ENCODE measurements at regions not wholly inside any gene's neighbourhood (a gene's known extent, or its start where the extent isn't known, plus 50 kb on each side); places are given as distances from the start of the nearest gene placed in this dataset.

DNA sequence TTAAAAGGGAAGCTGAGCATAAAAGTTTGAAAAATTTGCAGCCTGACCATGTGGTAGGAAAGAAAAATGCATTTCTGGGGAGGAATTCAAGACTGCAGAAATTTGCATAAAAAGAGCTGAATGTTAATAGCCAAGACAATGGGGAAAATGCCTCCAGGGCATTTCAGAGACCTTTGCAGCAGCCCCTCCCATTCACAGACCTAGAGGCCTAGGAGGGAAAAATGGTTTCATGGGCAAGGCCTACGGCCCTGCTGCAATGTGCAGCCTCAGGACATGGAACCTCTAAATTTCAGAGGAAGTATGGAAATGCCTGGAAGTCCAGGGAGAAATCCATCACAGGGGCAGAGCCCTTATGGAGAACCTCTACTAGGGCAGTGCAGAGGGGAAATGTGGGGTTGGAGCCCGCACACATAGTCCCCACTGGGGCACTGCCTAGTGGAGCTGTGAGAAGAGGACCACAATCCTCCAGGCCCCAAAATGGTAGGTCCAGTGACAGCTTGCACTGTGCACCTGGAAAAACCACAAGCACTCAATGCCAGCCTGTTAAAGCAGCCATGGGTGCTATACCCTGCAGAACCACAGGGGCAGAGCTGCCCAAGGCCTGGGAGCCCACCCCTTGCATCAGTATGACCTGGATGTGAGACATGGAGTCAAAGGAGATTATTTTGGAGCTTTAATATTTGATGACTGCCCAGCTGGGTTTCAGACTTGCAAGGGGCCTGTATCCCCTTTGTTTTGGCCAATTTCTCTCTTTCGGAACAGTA lies 243.8 kb downstream of the DNAJB9 start:
- H3K36me3 Mint-ChIP-seq, result no peaks in the 10 kb centered on the region
- no peak overlapping the region for H3K4me3 Mint-ChIP-seq
- no peak for DNase-seq
- no peak overlapping the region for H3K27ac Mint-ChIP-seq
- no peaks in the 10 kb centered on the region for H3K4me1 Mint-ChIP-seq
- H3K27me3 Mint-ChIP-seq, result no peaks in the 10 kb centered on the region
- CTCF ChIA-PET, result no interaction called here
- H3K9me3 Mint-ChIP-seq, result no peaks in the 10 kb centered on the region

DNA sequence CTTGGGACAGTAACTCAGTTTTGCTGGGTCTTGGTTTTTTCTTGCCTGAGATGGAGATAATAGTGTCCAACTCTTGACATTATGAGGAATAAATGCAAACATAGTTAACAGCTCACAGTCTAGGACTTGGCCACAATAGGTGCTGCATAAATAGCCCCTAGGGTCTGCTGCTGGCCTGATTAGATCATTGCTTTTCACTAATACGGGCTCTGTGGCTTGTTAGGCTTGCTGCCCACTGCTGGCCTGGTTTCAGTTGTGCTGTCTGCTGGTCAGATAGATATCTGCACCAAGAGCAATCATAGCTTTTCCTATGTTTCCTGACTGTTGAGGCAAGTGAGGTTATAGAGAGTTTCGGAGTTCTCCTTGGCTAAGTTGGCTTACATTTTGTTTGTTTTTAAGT lies 246.1 kb downstream of the DNAJB9 start:
- CTCF ChIA-PET, result no interaction called here
- no peaks in the 10 kb centered on the region for H3K9me3 Mint-ChIP-seq
- no peak for DNase-seq
- H3K36me3 Mint-ChIP-seq, result no peaks in the 10 kb centered on the region
- H3K27me3 Mint-ChIP-seq, result no peaks in the 10 kb centered on the region
- no peaks in the 10 kb centered on the region for H3K4me1 Mint-ChIP-seq
- H3K4me3 Mint-ChIP-seq, result no peak overlapping the region
- H3K27ac Mint-ChIP-seq, result no peak overlapping the region

DNA sequence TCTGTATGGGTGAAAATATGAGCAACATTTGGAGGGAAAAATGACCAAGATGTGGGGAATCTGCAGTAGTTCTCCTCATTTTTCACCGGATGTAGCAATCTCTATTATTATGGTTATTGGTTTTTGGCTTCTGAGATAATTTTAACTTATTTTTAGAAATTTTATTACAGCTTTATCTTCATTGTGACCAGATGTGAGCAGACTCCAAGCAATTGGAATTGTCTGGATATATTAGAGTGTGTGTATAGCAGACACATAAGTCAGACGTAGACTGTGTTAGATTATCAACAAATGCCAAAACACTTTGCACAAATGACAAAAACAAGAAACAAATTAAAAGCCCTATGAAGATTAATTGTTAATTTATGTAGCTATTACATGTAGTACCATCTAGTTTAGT lies 249.1 kb downstream of the DNAJB9 start:
- CTCF ChIA-PET, result no interaction called here
- H3K9me3 Mint-ChIP-seq, result no peaks in the 10 kb centered on the region
- H3K4me3 Mint-ChIP-seq, result no peak overlapping the region
- no peaks in the 10 kb centered on the region for H3K4me1 Mint-ChIP-seq
- no peaks in the 10 kb centered on the region for H3K36me3 Mint-ChIP-seq
- H3K27me3 Mint-ChIP-seq, result no peaks in the 10 kb centered on the region
- DNase-seq, result no peak
- no peak overlapping the region for H3K27ac Mint-ChIP-seq

DNA sequence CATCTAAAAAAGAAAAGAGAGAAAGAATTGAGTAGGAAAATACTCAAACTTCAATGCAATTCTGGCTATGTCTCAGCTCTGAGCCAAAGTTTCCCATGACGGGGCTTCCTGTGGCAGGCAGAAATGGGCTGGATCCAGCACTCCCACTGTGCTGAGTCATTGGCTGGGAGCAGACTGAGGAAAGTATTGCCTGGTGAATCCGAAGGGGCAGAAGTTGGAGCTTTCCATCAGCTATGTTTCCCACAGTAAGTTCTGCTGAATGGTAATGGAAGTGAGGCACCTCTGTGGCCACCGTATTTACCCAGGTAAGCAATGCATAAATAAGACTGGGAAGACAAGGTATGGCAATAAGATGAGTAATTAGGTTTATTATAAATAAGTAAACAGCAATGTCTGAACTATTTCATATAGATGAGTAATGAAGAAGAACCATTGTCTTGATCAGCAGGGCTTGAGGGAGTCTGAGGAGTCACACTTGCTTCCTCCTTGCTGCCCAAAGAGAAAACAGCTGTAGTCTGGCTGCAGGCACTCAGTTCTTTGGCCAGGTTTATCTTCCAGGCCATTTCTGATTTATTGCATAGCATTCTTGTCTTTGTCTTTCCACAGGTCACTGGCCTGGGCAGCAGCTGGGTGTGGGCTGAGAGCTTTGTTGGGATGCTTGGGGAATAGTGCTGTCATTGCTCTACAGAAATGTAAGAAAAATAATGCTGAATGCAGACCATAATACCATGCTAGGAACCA lies 255.3 kb downstream of the DNAJB9 start:
- no peaks in the 10 kb centered on the region for H3K27me3 Mint-ChIP-seq
- no peak overlapping the region for H3K27ac Mint-ChIP-seq
- no peaks in the 10 kb centered on the region for H3K4me1 Mint-ChIP-seq
- no peaks in the 10 kb centered on the region for H3K36me3 Mint-ChIP-seq
- H3K4me3 Mint-ChIP-seq, result no peak overlapping the region
- H3K9me3 Mint-ChIP-seq, result no peaks in the 10 kb centered on the region
- CTCF ChIA-PET, result no interaction called here
- DNase-seq, result no peak

DNA sequence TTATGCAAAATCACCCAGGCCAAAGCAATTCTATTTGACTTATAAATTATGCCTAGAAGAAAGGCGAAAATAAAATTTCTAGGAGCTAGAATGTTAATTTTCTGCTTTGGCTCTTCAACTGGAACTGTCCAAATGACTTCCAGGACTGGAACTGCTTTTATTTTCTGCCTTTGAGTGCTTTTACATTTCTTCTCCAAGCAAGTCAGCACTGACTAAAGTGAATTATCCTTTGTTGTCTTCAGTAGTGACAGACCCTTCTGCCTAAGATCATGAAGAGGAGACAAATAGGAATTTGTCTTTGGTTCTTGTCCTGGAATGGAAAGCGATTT lies 255.9 kb downstream of the DNAJB9 start:
- Mint-ChIP-seq H3K27ac (no peak overlapping the region), H3K4me1 (no peaks in the 10 kb centered on the region), H3K36me3 (no peaks in the 10 kb centered on the region), H3K4me3 (no peak overlapping the region), H3K27me3 (no peaks in the 10 kb centered on the region), H3K9me3 (no peaks in the 10 kb centered on the region)
- no peak for DNase-seq
- CTCF ChIA-PET, result no interaction called here

DNA sequence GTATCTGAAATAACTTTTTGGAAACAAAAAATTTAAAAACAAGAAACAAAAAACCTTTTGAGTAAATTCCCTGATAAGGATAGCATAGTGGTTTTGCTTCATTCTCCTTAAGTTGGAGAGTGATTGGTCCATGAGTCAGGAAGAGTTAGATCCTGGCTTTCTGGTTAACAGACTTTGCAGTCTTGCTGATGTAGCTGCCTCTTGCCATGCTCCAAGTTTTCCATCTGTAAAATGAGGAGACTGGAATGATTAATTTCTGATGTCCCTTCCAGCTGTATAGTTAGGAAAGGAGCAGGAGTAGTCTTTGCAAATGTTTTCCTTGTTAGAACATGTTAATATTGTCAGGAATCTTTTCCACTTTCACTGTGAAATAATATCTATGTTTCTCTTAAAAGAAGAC lies 266.6 kb downstream of the DNAJB9 start:
- CTCF ChIA-PET, result no interaction called here
- Mint-ChIP-seq H3K27ac (no peak overlapping the region), H3K4me3 (no peak overlapping the region), H3K27me3 (no peaks in the 10 kb centered on the region), H3K9me3 (peaks cover 2% of the 10 kb centered on the region), H3K36me3 (no peaks in the 10 kb centered on the region), H3K4me1 (no peaks in the 10 kb centered on the region)
- DNase-seq, result no peak

DNA sequence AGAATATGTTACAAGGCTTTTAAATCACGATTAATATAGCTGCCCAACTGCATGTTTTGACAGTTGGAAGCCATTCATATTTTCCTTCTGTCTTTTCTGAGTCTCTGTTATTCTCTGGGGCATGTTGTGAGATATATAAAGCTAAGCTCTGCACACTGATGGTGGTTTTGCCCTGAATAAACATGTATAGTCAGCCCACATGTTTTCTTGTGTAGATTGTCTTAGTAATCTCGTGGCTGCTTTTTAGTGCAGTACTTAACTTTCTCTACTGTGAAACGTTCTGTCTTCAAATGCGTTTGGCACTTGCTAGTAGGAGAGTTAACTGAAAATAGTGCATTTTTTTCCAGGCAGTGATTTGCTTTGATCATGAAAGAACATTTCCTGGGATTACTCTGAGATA lies 268.5 kb downstream of the DNAJB9 start:
- Mint-ChIP-seq H3K27ac (no peak overlapping the region), H3K4me3 (no peak overlapping the region), H3K9me3 (peaks cover 2% of the 10 kb centered on the region), H3K27me3 (no peaks in the 10 kb centered on the region), H3K4me1 (no peaks in the 10 kb centered on the region), H3K36me3 (no peaks in the 10 kb centered on the region)
- CTCF ChIA-PET, result no interaction called here
- no peak for DNase-seq

DNA sequence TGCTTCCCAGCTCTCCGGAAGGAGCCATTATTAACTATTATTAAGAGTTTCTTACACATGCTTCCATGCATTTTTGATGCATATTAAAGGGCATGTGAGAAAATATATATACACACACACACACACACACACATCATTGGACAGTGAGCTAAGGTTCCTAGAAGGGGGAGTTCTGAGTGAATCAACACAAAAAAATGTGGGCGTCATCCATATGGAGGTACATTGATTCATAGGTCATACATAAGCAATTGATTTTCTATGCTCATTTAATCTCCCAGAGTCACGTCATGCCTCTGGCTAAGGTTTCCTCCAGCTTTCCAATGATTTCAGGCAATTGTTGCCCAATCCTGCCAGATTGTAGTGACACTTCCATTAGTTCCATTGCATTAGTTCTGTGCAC lies 269.4 kb downstream of the DNAJB9 start:
- no peak overlapping the region for H3K27ac Mint-ChIP-seq
- no peak overlapping the region for H3K4me3 Mint-ChIP-seq
- no peaks in the 10 kb centered on the region for H3K4me1 Mint-ChIP-seq
- no peaks in the 10 kb centered on the region for H3K36me3 Mint-ChIP-seq
- DNase-seq, result no peak
- no peaks in the 10 kb centered on the region for H3K27me3 Mint-ChIP-seq
- H3K9me3 Mint-ChIP-seq, result peaks cover 2% of the 10 kb centered on the region
- CTCF ChIA-PET, result no interaction called here

DNA sequence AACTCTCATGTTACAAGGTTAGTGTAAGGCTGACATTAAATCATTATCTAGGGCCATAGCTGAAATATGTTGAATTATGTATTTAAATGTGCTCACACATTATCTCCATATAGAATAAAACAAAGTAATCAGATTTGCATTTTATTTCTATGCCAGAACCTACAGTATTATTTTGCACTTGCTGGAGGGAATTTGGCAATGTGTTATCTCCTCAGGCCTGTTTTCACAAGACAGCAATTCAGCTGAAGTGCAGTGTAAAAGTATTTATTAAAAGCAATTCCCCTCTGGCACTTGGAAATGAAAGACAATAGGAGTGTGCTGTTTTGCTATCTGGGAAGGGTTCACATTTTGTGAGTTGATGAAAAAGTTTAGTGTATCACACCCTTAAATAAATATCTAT lies 276.3 kb downstream of the DNAJB9 start:
- Mint-ChIP-seq H3K9me3 (no peaks in the 10 kb centered on the region), H3K36me3 (no peaks in the 10 kb centered on the region), H3K4me1 (no peaks in the 10 kb centered on the region), H3K4me3 (no peak overlapping the region), H3K27ac (no peak overlapping the region), H3K27me3 (no peaks in the 10 kb centered on the region)
- CTCF ChIA-PET, result no interaction called here
- DNase-seq, result no peak

DNA sequence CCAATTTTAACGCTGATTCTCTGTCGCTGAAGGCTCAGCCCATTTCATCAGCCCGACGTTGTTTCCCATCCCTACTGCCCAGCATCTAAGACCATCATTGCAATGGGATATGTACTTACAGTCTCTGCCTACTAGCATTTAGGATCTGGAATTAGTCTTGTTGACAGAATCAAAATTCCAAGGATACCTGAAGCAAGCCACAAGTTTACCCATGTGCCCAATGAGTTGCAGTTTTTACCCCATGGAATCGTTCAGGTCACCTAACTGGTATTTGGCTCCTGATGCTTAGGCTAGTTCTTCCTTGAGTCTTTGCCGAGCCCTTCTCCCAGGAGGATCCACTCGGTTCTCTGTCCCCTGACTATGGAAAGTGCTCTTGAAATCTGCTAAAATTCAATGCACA lies 276.8 kb downstream of the DNAJB9 start:
- no peaks in the 10 kb centered on the region for H3K4me1 Mint-ChIP-seq
- no peak for DNase-seq
- CTCF ChIA-PET, result no interaction called here
- H3K4me3 Mint-ChIP-seq, result no peak overlapping the region
- no peaks in the 10 kb centered on the region for H3K36me3 Mint-ChIP-seq
- no peaks in the 10 kb centered on the region for H3K9me3 Mint-ChIP-seq
- H3K27ac Mint-ChIP-seq, result no peak overlapping the region
- no peaks in the 10 kb centered on the region for H3K27me3 Mint-ChIP-seq

DNA sequence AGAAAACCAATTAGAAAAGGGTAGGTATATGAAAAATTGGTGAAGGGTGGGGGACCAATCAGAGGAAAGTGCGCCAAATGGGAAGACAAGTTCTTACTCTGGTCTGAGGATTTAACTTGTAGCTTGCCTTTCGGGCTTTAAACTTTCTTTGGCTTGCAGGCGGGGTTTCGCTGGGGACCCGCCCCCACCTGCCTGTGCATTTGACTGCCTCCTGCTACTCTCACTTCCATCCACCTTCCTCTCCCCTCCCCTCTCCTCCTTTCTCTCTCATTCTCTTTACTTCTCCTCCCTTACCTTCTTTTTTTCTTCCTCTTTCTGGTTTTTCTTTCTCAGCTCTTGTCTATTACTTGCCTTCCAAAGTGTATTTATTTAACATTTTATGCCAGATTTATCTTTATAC lies 278.8 kb downstream of the DNAJB9 start:
- no peak overlapping the region for H3K27ac Mint-ChIP-seq
- no peaks in the 10 kb centered on the region for H3K36me3 Mint-ChIP-seq
- H3K9me3 Mint-ChIP-seq, result no peaks in the 10 kb centered on the region
- no peaks in the 10 kb centered on the region for H3K27me3 Mint-ChIP-seq
- H3K4me1 Mint-ChIP-seq, result no peaks in the 10 kb centered on the region
- CTCF ChIA-PET, result no interaction called here
- no peak overlapping the region for H3K4me3 Mint-ChIP-seq
- no peak for DNase-seq

DNA sequence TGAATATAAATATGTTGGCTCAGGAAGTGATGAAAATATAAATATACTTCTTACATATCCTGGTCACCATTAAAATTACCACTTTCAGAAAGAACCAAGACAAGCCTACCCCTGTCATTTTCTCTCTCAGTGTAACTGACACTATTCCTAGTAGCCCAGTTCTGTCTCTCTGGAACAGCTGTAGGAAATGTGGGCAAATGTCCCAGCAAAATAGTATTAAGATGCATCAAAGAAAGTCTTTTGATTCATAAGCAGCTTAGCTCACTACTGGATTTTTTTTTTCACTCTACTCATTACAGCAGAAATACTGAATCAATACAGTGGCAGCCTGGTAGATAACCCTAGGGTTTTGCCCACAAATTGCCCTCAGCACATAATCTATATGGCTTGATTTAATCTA lies 290.9 kb downstream of the DNAJB9 start:
- no peaks in the 10 kb centered on the region for H3K36me3 Mint-ChIP-seq
- no peaks in the 10 kb centered on the region for H3K4me1 Mint-ChIP-seq
- H3K27me3 Mint-ChIP-seq, result no peaks in the 10 kb centered on the region
- CTCF ChIA-PET, result no interaction called here
- DNase-seq, result no peak
- H3K9me3 Mint-ChIP-seq, result peaks cover 3% of the 10 kb centered on the region
- no peak overlapping the region for H3K27ac Mint-ChIP-seq
- no peak overlapping the region for H3K4me3 Mint-ChIP-seq

DNA sequence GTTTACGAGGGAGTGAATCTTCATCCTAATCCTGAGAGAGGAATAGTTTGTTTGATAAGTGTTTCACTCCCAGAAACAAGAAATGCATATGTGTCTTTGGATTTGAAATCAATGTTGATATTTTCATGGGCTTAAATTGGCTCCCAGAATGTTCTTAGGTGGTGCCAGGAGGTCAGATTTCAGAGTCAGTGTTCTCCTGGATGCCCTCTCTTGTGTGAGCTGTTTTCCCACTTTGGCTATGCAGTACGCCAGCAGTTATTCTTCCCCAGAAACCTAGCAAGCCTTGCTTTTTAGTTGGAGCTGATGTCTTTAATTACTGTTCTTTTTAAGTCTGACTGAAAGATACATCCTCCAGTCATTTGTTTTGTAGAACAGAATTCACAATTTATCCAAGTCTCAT lies 291.4 kb downstream of the DNAJB9 start:
- H3K27me3 Mint-ChIP-seq, result no peaks in the 10 kb centered on the region
- H3K4me1 Mint-ChIP-seq, result no peaks in the 10 kb centered on the region
- no peak for DNase-seq
- CTCF ChIA-PET, result no interaction called here
- H3K4me3 Mint-ChIP-seq, result no peak overlapping the region
- H3K9me3 Mint-ChIP-seq, result peaks cover 3% of the 10 kb centered on the region
- no peaks in the 10 kb centered on the region for H3K36me3 Mint-ChIP-seq
- H3K27ac Mint-ChIP-seq, result no peak overlapping the region

DNA sequence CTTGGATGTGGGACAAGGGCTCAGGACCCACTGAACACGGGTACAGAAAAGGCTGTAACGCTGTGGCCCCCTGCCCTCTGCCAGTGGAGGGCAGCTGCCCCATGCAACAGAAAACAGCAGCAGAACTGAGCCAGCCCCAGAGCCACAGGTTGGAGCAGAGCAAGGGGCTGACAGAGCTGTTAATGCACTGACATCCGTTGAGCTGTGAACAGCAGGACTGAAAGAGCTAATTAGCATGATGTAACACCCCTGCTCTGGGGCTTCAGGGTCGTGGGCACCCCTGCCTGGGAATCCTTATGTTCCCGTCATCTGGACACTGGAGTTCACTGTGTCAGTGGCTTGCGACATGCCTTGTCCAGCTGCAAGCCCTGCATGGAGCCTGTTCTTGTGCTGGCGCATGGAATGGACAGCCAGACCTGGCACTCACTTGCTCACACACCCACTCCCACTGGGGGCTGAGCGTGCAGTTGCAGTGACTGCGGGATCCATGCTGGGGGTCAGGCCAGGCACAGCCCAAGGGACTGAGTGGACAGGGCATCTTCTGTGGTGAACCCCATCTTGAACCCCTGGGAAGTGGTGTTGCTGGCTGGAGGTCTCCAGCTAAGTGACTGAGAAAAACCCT lies 293.7 kb downstream of the DNAJB9 start:
- peaks cover 2% of the 10 kb centered on the region for H3K9me3 Mint-ChIP-seq
- CTCF ChIA-PET, result no interaction called here
- no peaks in the 10 kb centered on the region for H3K36me3 Mint-ChIP-seq
- H3K27ac Mint-ChIP-seq, result no peak overlapping the region
- no peaks in the 10 kb centered on the region for H3K4me1 Mint-ChIP-seq
- no peaks in the 10 kb centered on the region for H3K27me3 Mint-ChIP-seq
- no peak for DNase-seq
- H3K4me3 Mint-ChIP-seq, result no peak overlapping the region

DNA sequence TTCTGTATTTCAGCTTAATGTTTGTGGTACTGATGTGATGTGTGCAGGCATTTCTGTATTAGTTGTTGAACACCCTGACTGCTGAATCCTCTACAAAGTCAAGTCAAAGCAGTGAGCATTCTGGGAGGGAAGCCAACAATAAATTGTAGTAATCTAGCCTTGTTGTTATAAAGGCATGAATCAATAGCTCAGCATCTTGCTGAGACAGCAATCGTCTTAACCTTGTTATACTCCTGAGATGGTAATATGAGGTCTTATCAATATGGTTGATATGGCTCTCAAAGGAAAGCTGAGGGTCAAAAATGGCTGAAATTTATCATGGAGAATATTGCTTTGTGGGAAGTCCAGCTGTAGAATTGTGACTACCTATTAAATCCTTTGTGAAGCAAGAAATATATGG lies 299.4 kb downstream of the DNAJB9 start:
- H3K27ac Mint-ChIP-seq, result no peak overlapping the region
- no peaks in the 10 kb centered on the region for H3K4me1 Mint-ChIP-seq
- peaks cover 5% of the 10 kb centered on the region for H3K9me3 Mint-ChIP-seq
- no peaks in the 10 kb centered on the region for H3K36me3 Mint-ChIP-seq
- CTCF ChIA-PET, result no interaction called here
- H3K27me3 Mint-ChIP-seq, result no peaks in the 10 kb centered on the region
- DNase-seq, result no peak
- no peak overlapping the region for H3K4me3 Mint-ChIP-seq

Measured in activated naive CD4-positive, alpha-beta T cell treated with anti-CD3 and anti-CD28 coated beads, Interleukin-2, amount 10 ng/mL, durations not matched to agents 7 days and 5 days (primary cell).